MM.1S (cell line): ENCODE measurements at regions not wholly inside any gene's neighbourhood (a gene's known extent, or its start where the extent isn't known, plus 50 kb on each side); places are given as distances from the start of the nearest gene placed in this dataset.

ENCODE experiments used
- CTCF ChIP-seq: fragments of 300-600 bp; sonication (generic); IDR thresholded peaks from 2 replicates; pipeline ENCODE4 v1.5.1; 2016; ENCODE audit warnings: antibody characterized with exemption, low read length, mixed read lengths
- EZH2phosphoT487 ChIP-seq: fragments of 300-600 bp; sonication (generic); IDR thresholded peaks from 2 replicates; pipeline ENCODE4 v1.6.1; 2018; ENCODE audit warnings: antibody characterized with exemption, low read length

DNA sequence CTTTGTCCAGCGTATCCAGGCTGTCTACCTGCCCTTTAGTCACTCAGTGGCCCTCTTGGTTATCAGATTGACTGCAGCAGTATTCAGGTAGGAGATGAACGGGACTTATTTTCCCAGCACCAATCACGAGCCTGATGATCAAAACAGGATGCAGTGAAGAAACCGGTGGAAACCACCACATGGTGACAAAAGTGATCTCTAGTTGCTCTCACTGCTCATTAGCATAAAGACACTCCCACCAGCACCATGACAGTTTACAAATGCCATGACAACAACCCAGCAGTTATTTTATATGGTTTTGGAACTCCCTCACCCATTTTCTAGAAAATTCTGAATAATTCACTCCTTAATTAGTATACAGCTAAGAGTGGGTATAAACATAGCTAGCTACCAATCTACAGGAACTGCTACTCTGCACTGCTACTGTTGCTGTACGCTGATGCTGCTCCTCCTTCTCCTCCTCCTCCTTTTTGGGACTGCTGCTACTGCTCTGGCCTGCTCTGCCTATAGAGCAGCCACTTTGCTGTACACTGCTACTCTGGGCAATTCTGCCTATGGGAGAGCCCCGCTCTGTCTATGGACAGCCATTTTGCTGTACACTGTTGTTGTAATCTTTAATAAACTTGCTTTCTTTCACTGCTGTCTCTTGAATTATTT, 142.5 kb upstream of the SSTR1 start:
- TF ChIP-seq CTCF (no peak), EZH2phosphoT487 (no peak)
